ENCODE measurements at regions not wholly inside any gene's neighbourhood (a gene's known extent, or its start where the extent isn't known, plus 50 kb on each side); places are given as distances from the start of the nearest gene placed in this dataset.

DNA sequence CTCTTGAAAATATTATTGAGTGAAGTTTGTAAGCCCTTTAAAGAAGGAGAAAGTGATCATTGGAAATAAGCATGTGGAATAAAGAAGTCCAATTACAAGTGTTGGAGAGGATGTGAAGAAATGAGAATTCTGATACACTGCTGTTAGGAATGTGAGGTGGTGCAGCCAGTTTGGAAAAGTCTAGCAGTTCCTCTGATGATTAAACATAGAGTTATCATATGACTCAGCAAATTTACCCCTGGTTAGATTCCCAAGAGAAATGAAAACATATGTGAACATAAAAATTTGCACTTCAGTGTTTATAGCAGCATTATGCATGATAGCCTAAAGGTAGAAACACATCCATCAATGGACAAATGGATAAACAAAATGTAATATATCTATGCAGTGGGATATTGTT lies 319.9 kb downstream of the AEBP2 start:
- TF ChIP-seq, protein P1, sequence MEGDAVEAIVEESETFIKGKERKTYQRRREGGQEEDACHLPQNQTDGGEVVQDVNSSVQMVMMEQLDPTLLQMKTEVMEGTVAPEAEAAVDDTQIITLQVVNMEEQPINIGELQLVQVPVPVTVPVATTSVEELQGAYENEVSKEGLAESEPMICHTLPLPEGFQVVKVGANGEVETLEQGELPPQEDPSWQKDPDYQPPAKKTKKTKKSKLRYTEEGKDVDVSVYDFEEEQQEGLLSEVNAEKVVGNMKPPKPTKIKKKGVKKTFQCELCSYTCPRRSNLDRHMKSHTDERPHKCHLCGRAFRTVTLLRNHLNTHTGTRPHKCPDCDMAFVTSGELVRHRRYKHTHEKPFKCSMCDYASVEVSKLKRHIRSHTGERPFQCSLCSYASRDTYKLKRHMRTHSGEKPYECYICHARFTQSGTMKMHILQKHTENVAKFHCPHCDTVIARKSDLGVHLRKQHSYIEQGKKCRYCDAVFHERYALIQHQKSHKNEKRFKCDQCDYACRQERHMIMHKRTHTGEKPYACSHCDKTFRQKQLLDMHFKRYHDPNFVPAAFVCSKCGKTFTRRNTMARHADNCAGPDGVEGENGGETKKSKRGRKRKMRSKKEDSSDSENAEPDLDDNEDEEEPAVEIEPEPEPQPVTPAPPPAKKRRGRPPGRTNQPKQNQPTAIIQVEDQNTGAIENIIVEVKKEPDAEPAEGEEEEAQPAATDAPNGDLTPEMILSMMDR (IDR thresholded peaks at IDR 0.05) = no peak
- TF ChIP-seq, protein P2, sequence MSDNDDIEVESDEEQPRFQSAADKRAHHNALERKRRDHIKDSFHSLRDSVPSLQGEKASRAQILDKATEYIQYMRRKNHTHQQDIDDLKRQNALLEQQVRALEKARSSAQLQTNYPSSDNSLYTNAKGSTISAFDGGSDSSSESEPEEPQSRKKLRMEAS (CRISPR knock-in tag; IDR thresholded peaks at IDR 0.05) = no peak
- TF ChIP-seq, protein P3, sequence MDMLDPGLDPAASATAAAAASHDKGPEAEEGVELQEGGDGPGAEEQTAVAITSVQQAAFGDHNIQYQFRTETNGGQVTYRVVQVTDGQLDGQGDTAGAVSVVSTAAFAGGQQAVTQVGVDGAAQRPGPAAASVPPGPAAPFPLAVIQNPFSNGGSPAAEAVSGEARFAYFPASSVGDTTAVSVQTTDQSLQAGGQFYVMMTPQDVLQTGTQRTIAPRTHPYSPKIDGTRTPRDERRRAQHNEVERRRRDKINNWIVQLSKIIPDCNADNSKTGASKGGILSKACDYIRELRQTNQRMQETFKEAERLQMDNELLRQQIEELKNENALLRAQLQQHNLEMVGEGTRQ (CRISPR knock-in tag; IDR thresholded peaks at IDR 0.05) = no peak
- TF ChIP-seq KAT7 (CRISPR knock-in tag; IDR thresholded peaks at IDR 0.05; ENCODE audit: borderline replicate concordance) = no peak
- no peak for TF ChIP-seq ZNF219 (CRISPR knock-in tag; IDR thresholded peaks at IDR 0.05; ENCODE audit: borderline replicate concordance)
